ENCODE measurements at regions not wholly inside any gene's neighbourhood (a gene's known extent, or its start where the extent isn't known, plus 50 kb on each side); places are given as distances from the start of the nearest gene placed in this dataset.

GRCh38 chr1:197825541-197825940 lies 50.3 kb upstream of the DENND1B start:
- TF ChIP-seq CTCF (IDR thresholded peaks at IDR 0.05; ENCODE audit: low read depth, low read length, missing control alignments), result no peak
- no peak for DNase-seq
- Histone ChIP-seq H3K27me3 (replicated peaks) (no peaks in the 10 kb centered on the region), H3K4me3 (ENCODE audit: low read depth, low read length) (no peak overlapping the region), H3K36me3 (replicated peaks) (no peaks in the 10 kb centered on the region), H3K27ac (no peak overlapping the region)
- in situ Hi-C loops (cut with HindIII; ENCODE audit: low pct_ligation_motif_present, low sequenced_read_pairs), result no loop called here

Measured in brain microvascular endothelial cell (primary cell).